ENCODE measurements at regions not wholly inside any gene's neighbourhood (a gene's known extent, or its start where the extent isn't known, plus 50 kb on each side); places are given as distances from the start of the nearest gene placed in this dataset.

GRCh38 chr13:112261924-112262323, 114.2 kb upstream of the SPACA7 start:
- no peak for DNase-seq (ENCODE audit: low spot score)
- Histone ChIP-seq H3K27me3 (ENCODE audit: insufficient read depth) (no peaks in the 10 kb centered on the region), H3K4me1 (ENCODE audit: insufficient read depth) (no peaks in the 10 kb centered on the region), H3K4me2 (no peak overlapping the region), H3K36me3 (ENCODE audit: insufficient read depth) (no peaks in the 10 kb centered on the region), H3K9me2 (ENCODE audit: insufficient read depth) (no peaks in the 10 kb centered on the region), H4K20me1 (replicated peaks; ENCODE audit: insufficient read depth) (no peaks in the 10 kb centered on the region), H3K79me2 (replicated peaks; ENCODE audit: insufficient read depth) (no peaks in the 10 kb centered on the region), H3K27ac (ENCODE audit: low read depth) (no peak overlapping the region), H2AFZ (no peak overlapping the region), H3F3A (replicated peaks; ENCODE audit: low read depth) (no peaks in the 10 kb centered on the region), H3K4me3 (no peak overlapping the region)
- Mint-ChIP-seq H3K4me1 (no peaks in the 10 kb centered on the region), H3K36me3 (ENCODE audit: low read depth) (no peaks in the 10 kb centered on the region), H3K9me3 (no peaks in the 10 kb centered on the region), H3K27ac (no peak overlapping the region), H3K27me3 (ENCODE audit: insufficient read depth, low read depth, poor library complexity) (no peaks in the 10 kb centered on the region), H3K4me3 (no peak overlapping the region)
- no peak for ATAC-seq
- TF ChIP-seq JUNB (IDR thresholded peaks at IDR 0.05; ENCODE audit: unreplicated experiment) (no peak), ZNF114 (CRISPR knock-in tag; IDR thresholded peaks at IDR 0.05) (no peak), STAT1 (IDR thresholded peaks at IDR 0.05; ENCODE audit: unreplicated experiment) (no peak), ZNF462 (CRISPR knock-in tag; IDR thresholded peaks at IDR 0.05) (no peak), ZNF331 (CRISPR knock-in tag; IDR thresholded peaks at IDR 0.05; ENCODE audit: low read depth) (no peak), REST (IDR thresholded peaks at IDR 0.05; ENCODE audit: unreplicated experiment) (no peak), CREB1 (CRISPR knock-in tag; IDR thresholded peaks at IDR 0.05; ENCODE audit: low read depth) (no peak), ETS1 (IDR thresholded peaks at IDR 0.05) (no peak)

Measured in GM23338 (cell line).